Cardiac fibroblast (primary cell): ENCODE measurements at regions not wholly inside any gene's neighbourhood (a gene's known extent, or its start where the extent isn't known, plus 50 kb on each side); places are given as distances from the start of the nearest gene placed in this dataset.

Source experiments
- DNase-seq, 2 donors: peaks; one replicate each; pipeline versions ENCODE4 v3.0.0 to v3.0.0-alpha.2; 2010; ENCODE audit warnings: low read depth in 2 of 2
- H3K4me3 ChIP-seq, 2 donors: replicated peaks in 1 of 2; 1 replicate in 1 of 2; 2 replicates in 1 of 2; pipeline ENCODE4 v1.5.1; 2011; ENCODE audit warnings: low read depth in 2 of 2, low read length in 2 of 2, mild to moderate bottlenecking in 2 of 2, moderate library complexity in 1 of 2
- CTCF ChIP-seq: IDR thresholded peaks from one replicate; pipeline ENCODE4 v1.5.1; 2011; ENCODE audit warnings: low read depth, mild to moderate bottlenecking, low read length, inconsistent platforms

GRCh38 chr2:239791526-239792404, 233.4 kb downstream of the NDUFA10 start:
- no peak overlapping the region for H3K4me3 ChIP-seq
- DNase-seq, result no peak
- TF ChIP-seq CTCF, result no peak

DNA sequence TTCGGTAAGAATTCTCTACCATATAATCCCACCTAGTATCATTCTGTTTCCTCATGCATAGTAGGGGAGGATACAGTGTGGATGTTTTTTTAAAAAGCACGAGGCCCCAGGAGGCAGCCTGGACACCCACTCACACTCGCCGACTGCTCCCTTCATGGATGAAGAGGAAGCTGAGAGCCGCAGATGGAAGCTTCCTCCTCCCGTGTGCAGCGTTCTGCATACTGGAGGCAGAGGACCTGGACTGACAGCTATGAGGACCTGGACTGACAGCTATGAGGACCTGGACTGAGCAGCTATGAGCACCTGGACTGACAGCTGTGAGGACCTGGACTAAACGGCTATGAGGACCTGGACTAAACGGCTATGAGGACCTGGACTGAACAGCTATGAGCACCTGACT, 234.4 kb downstream of the NDUFA10 start:
- DNase-seq, result no peak
- H3K4me3 ChIP-seq, result no peak overlapping the region
- no peak for TF ChIP-seq CTCF

DNA sequence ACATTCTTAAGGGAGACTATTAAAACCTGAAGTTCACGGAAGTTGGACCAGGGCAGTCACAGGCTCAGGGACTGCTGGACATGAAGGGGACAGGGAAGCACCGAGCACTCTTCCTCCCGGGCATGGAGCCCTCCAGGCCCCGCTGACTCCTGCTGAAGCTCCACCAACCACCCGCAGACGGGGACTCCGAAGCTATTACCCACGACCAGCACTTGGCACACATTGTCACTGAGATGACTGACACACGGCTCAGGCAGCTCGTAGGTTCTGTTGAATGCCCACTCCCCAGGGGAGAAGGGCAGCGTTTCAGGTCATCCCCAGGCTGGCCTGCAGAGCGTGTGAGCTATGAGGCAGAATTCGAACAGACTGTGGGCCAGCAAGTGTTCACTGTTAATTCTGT, 234.8 kb downstream of the NDUFA10 start:
- TF ChIP-seq CTCF, result no peak
- no peak for DNase-seq
- no peak overlapping the region for H3K4me3 ChIP-seq

- no peak for DNase-seq
- TF ChIP-seq CTCF, result no peak
- no peak overlapping the region for H3K4me3 ChIP-seq
Measured at GRCh38 chr2:239789711-239790110, 235.4 kb downstream of the NDUFA10 start.

DNA sequence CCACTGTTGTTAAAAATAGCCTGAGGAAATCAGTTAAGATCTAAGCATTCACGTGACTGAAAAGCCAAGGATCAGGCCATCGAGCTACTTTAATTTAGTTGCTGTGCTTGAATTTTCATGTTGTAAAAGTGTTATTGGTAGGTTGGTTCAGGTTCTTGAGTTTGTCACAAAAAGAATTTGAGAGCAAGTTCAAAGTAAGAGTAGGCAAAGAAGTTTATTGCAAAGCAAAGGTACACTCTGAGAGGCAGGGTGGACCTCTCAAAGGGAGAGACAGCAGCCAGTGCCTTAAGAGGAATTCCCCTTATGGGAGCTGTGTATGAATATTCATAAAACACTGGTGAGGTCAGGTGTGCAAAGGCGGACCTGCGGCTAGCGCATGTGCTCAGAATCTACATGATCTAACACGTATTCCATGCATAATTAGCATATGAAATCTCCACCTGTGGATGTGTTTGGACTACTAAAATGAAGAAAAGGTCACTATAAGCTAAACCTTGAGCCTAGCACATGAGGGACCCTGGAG, 236.5 kb downstream of the NDUFA10 start:
- H3K4me3 ChIP-seq, result no peak overlapping the region
- no peak for DNase-seq
- TF ChIP-seq CTCF, result no peak

GRCh38 chr2:239787538-239788050, 237.5 kb downstream of the NDUFA10 start:
- no peak overlapping the region for H3K4me3 ChIP-seq
- no peak for TF ChIP-seq CTCF
- DNase-seq, result no peak
